ENCODE measurements at regions not wholly inside any gene's neighbourhood (a gene's known extent, or its start where the extent isn't known, plus 50 kb on each side); places are given as distances from the start of the nearest gene placed in this dataset.

- H3K27ac ChIP-seq (ENCODE audit: control insufficient read depth, insufficient read depth, low read length), result no peak overlapping the region
- H2AFZ ChIP-seq (ENCODE audit: control insufficient read depth, low read length), result no peak overlapping the region
- dilution Hi-C loops (cut with MboI; ENCODE audit: extremely low pct_ligation_motif_present, low sequenced_read_pairs), result no loop called here
- DNase-seq (ENCODE audit: low read depth, low spot score) (no peak), FAIRE-seq (no peak)
- H3K9me1 ChIP-seq (ENCODE audit: control insufficient read depth, extremely low read depth, insufficient read depth, low read length), result no peaks in the 10 kb centered on the region
- H3K4me2 ChIP-seq (ENCODE audit: control insufficient read depth, extremely low read depth, insufficient read depth, low read depth, low read length), result no peak overlapping the region
- no peak overlapping the region for H3K9ac ChIP-seq (ENCODE audit: control insufficient read depth, extremely low read depth, insufficient read depth, low read length)
- H3K4me1 ChIP-seq (ENCODE audit: control insufficient read depth, extremely low read depth, insufficient read depth, low read length), result no peaks in the 10 kb centered on the region
- no peaks in the 10 kb centered on the region for H3K9me3 ChIP-seq (ENCODE audit: control insufficient read depth, low read depth, low read length)
- no peaks in the 10 kb centered on the region for H4K20me1 ChIP-seq (ENCODE audit: control insufficient read depth, extremely low read depth, insufficient read depth, low read length)
- H3K27me3 ChIP-seq (ENCODE audit: control insufficient read depth, extremely low read depth, insufficient read depth, low read length), result no peaks in the 10 kb centered on the region
- H3K36me3 ChIP-seq (ENCODE audit: control insufficient read depth in 2 of 2, extremely low read depth in 1 of 2, insufficient read depth in 2 of 2, low read length in 2 of 2), result no peaks in the 10 kb centered on the region
- TF ChIP-seq EZH2 (IDR thresholded peaks at IDR 0.05; ENCODE audit: low read length) (no peak), CTCF (optimal IDR thresholded peaks at IDR 0.05 in 1 of 3, IDR thresholded peaks at IDR 0.05 in 1 of 3, conservative IDR thresholded peaks at IDR 0.05 in 1 of 3; ENCODE audit: extremely low read depth in 1 of 3, insufficient read depth in 2 of 3, low read length in 3 of 3) (no peak)
- no peaks in the 10 kb centered on the region for H3K79me2 ChIP-seq (ENCODE audit: control insufficient read depth, insufficient read depth, low read length)
- no peak overlapping the region for H3K4me3 ChIP-seq (ENCODE audit: control insufficient read depth in 2 of 3, extremely low read depth in 1 of 3, insufficient read depth in 2 of 3, low read depth in 1 of 3, low read length in 3 of 3)
Measured at GRCh38 chr5:10118150-10118549, 131.5 kb downstream of the ATPSCKMT start.

GRCh38 chr5:10116594-10116993 is 133.1 kb downstream of the ATPSCKMT start:
- H3K4me2 ChIP-seq (ENCODE audit: control insufficient read depth, extremely low read depth, insufficient read depth, low read depth, low read length), result no peak overlapping the region
- H3K9me1 ChIP-seq (ENCODE audit: control insufficient read depth, extremely low read depth, insufficient read depth, low read length), result no peaks in the 10 kb centered on the region
- FAIRE-seq, result no peak
- H3K36me3 ChIP-seq (ENCODE audit: control insufficient read depth in 2 of 2, extremely low read depth in 1 of 2, insufficient read depth in 2 of 2, low read length in 2 of 2), result no peaks in the 10 kb centered on the region
- no peak overlapping the region for H3K9ac ChIP-seq (ENCODE audit: control insufficient read depth, extremely low read depth, insufficient read depth, low read length)
- no peak overlapping the region for H2AFZ ChIP-seq (ENCODE audit: control insufficient read depth, low read length)
- no peaks in the 10 kb centered on the region for H3K27me3 ChIP-seq (ENCODE audit: control insufficient read depth, extremely low read depth, insufficient read depth, low read length)
- H3K79me2 ChIP-seq (ENCODE audit: control insufficient read depth, insufficient read depth, low read length), result no peaks in the 10 kb centered on the region
- H3K4me3 ChIP-seq (ENCODE audit: control insufficient read depth in 2 of 3, extremely low read depth in 1 of 3, insufficient read depth in 2 of 3, low read depth in 1 of 3, low read length in 3 of 3), result no peak overlapping the region
- no peaks in the 10 kb centered on the region for H3K9me3 ChIP-seq (ENCODE audit: control insufficient read depth, low read depth, low read length)
- DNase-seq (ENCODE audit: low read depth, low spot score), result no peak
- TF ChIP-seq EZH2 (IDR thresholded peaks at IDR 0.05; ENCODE audit: low read length) (no peak), CTCF (optimal IDR thresholded peaks at IDR 0.05 in 1 of 3, IDR thresholded peaks at IDR 0.05 in 1 of 3, conservative IDR thresholded peaks at IDR 0.05 in 1 of 3; ENCODE audit: extremely low read depth in 1 of 3, insufficient read depth in 2 of 3, low read length in 3 of 3) (no peak)
- no peak overlapping the region for H3K27ac ChIP-seq (ENCODE audit: control insufficient read depth, insufficient read depth, low read length)
- dilution Hi-C loops (cut with MboI; ENCODE audit: extremely low pct_ligation_motif_present, low sequenced_read_pairs), result no loop called here
- H4K20me1 ChIP-seq (ENCODE audit: control insufficient read depth, extremely low read depth, insufficient read depth, low read length), result no peaks in the 10 kb centered on the region
- H3K4me1 ChIP-seq (ENCODE audit: control insufficient read depth, extremely low read depth, insufficient read depth, low read length), result no peaks in the 10 kb centered on the region
